ENCODE measurements at regions not wholly inside any gene's neighbourhood (a gene's known extent, or its start where the extent isn't known, plus 50 kb on each side); places are given as distances from the start of the nearest gene placed in this dataset.

DNA sequence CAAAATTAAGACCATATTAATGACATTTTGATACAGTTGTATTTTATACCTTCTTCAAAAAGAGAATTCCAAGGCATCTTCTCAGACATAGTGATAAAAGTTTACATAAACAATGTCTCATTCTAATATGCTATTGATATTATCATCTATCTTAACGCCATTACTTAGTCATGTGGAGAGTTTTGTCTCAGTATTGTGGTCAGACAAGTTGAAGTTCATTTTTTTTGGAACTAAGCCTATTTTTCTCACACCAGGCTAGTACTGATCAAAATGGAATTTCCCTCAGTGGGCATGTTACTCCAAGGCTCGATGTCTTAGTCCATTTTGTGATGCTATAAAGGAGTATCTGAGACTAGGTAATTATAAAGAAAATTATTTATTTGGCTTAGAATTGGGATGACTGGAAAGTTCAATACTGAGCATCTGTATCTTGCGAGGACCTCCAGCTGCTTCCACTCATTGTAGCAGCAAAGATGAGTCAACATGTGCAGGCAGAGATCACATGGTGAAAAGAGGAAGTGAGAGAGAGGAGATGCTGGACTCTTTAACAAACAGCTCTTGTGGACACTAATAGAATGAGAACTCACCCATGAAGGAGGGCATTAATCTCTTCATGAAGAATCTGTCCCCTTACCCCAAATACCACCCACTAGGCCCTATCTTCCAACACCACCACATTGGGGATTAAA, 825.5 kb upstream of the MANEA start:
- no peak for DNase-seq
- peaks cover 0 to 9% (median 0%) of the 10 kb centered on the region in 3 donors for H3K9me3 ChIP-seq (replicated peaks in 1 of 3)
- no peak for TF ChIP-seq POLR2A (IDR thresholded peaks at IDR 0.05)
- TF ChIP-seq, protein P1, sequence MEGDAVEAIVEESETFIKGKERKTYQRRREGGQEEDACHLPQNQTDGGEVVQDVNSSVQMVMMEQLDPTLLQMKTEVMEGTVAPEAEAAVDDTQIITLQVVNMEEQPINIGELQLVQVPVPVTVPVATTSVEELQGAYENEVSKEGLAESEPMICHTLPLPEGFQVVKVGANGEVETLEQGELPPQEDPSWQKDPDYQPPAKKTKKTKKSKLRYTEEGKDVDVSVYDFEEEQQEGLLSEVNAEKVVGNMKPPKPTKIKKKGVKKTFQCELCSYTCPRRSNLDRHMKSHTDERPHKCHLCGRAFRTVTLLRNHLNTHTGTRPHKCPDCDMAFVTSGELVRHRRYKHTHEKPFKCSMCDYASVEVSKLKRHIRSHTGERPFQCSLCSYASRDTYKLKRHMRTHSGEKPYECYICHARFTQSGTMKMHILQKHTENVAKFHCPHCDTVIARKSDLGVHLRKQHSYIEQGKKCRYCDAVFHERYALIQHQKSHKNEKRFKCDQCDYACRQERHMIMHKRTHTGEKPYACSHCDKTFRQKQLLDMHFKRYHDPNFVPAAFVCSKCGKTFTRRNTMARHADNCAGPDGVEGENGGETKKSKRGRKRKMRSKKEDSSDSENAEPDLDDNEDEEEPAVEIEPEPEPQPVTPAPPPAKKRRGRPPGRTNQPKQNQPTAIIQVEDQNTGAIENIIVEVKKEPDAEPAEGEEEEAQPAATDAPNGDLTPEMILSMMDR (IDR thresholded peaks at IDR 0.05): no peak
- no peak overlapping the region for H3K4me3 ChIP-seq
- H3K36me3 ChIP-seq (replicated peaks in 1 of 2): no peaks in the 10 kb centered on the region
- intact Hi-C loops (cut with DNase I): no loop called here
- H3K4me1 ChIP-seq (replicated peaks in 1 of 2): no peaks in the 10 kb centered on the region
- no peaks in the 10 kb centered on the region for H3K27me3 ChIP-seq
- H3K27ac ChIP-seq: no peak overlapping the region
- 77 to 83% (median 81%) methylated on average over 3 of the region's 3 CpGs for WGBS, 4 donors

DNA sequence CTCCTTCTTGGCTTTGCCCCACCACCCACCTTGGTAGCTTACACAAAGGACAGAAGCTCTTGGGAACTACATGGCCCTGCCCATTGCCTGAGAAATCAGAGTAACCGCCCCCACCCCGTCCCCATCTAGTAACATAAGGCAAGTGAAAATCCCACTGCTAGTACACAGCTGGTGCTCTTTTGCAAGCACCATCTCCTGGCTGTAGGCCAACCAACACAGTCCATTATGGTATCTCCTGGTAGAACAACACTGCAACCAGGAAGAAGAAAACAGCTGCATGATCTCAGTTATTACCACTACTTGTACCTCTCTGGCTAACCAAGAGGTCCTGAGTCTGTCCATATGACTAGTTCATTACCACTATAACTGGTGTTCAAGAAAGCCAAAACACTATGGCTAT, 841.1 kb upstream of the MANEA start:
- intact Hi-C loops (cut with DNase I): no loop called here
- Histone ChIP-seq H3K36me3 (replicated peaks in 1 of 2) (no peaks in the 10 kb centered on the region), H3K9me3 (replicated peaks in 1 of 3) (no peaks in the 10 kb centered on the region), H3K4me1 (replicated peaks in 1 of 2) (no peaks in the 10 kb centered on the region), H3K27me3 (no peaks in the 10 kb centered on the region), H3K4me3 (no peak overlapping the region), H3K27ac (no peak overlapping the region)
- no peak for DNase-seq
- 60 to 95% (median 93%) methylated on average over 1 to 2 of the region's 2 CpGs for WGBS, 4 donors
- TF ChIP-seq POLR2A (IDR thresholded peaks at IDR 0.05): no peak
- TF ChIP-seq, protein P1 (IDR thresholded peaks at IDR 0.05): no peak

DNA sequence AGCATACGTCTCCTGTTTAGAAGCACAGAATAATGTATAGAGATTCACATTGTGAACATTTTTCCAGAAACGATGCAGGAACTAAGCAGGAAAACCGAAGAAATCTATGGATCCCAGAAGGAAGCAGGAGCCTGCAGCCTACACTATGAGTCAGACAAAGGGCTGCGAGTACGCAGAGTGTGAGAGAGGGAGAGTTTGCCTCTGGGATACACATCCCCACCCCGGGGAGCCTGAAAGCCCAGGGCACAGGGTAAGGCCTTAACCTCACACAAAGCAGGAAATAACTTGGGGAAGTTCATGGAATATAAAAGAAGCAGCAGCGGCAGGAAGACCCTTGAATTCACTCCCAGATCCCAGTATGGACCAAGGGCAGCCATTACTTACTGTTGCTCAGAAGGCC, 842.1 kb upstream of the MANEA start:
- Histone ChIP-seq H3K27ac (no peak overlapping the region), H3K4me1 (replicated peaks in 1 of 2) (no peaks in the 10 kb centered on the region), H3K4me3 (no peak overlapping the region), H3K9me3 (replicated peaks in 1 of 3) (no peaks in the 10 kb centered on the region), H3K27me3 (no peaks in the 10 kb centered on the region), H3K36me3 (replicated peaks in 1 of 2) (no peaks in the 10 kb centered on the region)
- TF ChIP-seq POLR2A (IDR thresholded peaks at IDR 0.05): no peak
- DNase-seq: no peak
- intact Hi-C loops (cut with DNase I): no loop called here
- WGBS, 4 donors: 67 to 84% (median 82%) methylated on average over 7 of the region's 7 CpGs

DNA sequence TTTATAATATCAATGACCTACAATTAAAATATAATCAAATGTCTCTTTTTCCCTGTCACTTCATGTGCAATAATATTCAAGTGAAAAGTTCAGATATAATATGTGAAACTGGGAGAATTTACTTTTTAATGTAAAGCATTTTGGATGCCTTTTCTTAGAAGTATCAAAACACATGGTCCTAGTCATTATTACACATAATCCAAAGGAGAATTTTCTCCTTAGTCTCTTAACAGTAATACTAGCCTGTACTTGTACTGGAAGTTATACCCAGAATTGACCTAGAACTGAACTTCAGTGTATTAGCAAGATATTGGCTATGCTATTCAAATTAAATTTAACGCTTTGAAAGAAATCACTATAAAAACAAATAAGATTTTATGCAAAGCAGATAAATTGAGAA, 842.6 kb upstream of the MANEA start:
- intact Hi-C loops (cut with DNase I): no loop called here
- Histone ChIP-seq H3K27me3 (no peaks in the 10 kb centered on the region), H3K27ac (no peak overlapping the region), H3K4me3 (no peak overlapping the region), H3K4me1 (replicated peaks in 1 of 2) (no peaks in the 10 kb centered on the region), H3K9me3 (replicated peaks in 1 of 3) (no peaks in the 10 kb centered on the region), H3K36me3 (replicated peaks in 1 of 2) (no peaks in the 10 kb centered on the region)
- DNase-seq: no peak
- WGBS, 4 donors: 74 to 89% (median 86%) methylated on average over 1 of the region's 1 CpG
- TF ChIP-seq POLR2A (IDR thresholded peaks at IDR 0.05): no peak
- TF ChIP-seq, protein P1 (IDR thresholded peaks at IDR 0.05): no peak

DNA sequence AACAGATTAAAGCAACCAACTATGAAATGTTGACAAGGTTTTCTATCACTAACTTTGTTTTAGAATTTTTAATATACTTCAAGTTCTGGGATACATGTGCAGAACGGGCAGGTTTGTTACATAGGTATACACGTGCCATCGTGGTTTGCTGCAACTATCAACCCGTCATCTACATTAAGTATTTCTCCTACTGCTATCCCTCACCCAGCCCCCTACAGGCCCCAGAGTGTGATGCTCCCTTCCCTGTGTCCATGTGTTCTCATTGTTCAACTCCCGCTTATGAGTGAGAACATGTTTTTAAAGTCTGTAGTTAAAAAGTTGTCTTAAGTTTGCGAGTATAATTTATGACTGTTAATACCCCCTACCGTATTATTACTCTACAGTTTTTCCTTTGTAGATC, 844.3 kb upstream of the MANEA start:
- no peaks in the 10 kb centered on the region for H3K27me3 ChIP-seq
- no peak for DNase-seq
- TF ChIP-seq POLR2A (IDR thresholded peaks at IDR 0.05): no peak
- TF ChIP-seq, protein P1 (IDR thresholded peaks at IDR 0.05): no peak
- H3K4me3 ChIP-seq: no peak overlapping the region
- WGBS, 4 donors: 75 to 91% (median 86%) methylated on average over 7 of the region's 7 CpGs
- H3K36me3 ChIP-seq (replicated peaks in 1 of 2): no peaks in the 10 kb centered on the region
- H3K9me3 ChIP-seq (replicated peaks in 1 of 3): no peaks in the 10 kb centered on the region
- intact Hi-C loops (cut with DNase I): no loop called here
- no peak overlapping the region for H3K27ac ChIP-seq
- H3K4me1 ChIP-seq (replicated peaks in 1 of 2): no peaks in the 10 kb centered on the region

Data from adrenal gland (tissue), 9 donors.